SK-N-SH (cell line): ENCODE measurements at regions not wholly inside any gene's neighbourhood (a gene's known extent, or its start where the extent isn't known, plus 50 kb on each side); places are given as distances from the start of the nearest gene placed in this dataset.

Experiments
- CTCF ChIA-PET: fragments of 300-600, 350-600 bp; formaldehyde crosslinking; extraction: SDS; loops from one replicate; lab custom pipeline; 2021; lab: Yijun Ruan, JAX
- POLR2A ChIA-PET: fragments of 350-600 bp; sonication (Branson Sonifier 250); formaldehyde crosslinking; extraction: SDS; loops from one replicate; lab custom pipeline; 2020; ENCODE audit warnings: antibody characterized with exemption, inconsistent platforms; lab: Yijun Ruan, JAX
- DNase-seq: peaks from one replicate; pipeline ENCODE4 v3.0.0; 2012
- H2AFZ ChIP-seq: fragments of 200-600 bp; sonication (generic); 2 replicates; pipeline ENCODE4 v1.8.1; 2016; ENCODE audit warnings: antibody characterized with exemption, mild to moderate bottlenecking, low read depth
- H3F3A ChIP-seq: fragments of 200-600 bp; sonication (generic); replicated peaks from 2 replicates; pipeline ENCODE3; 2016; ENCODE audit warnings: antibody characterized with exemption, mild to moderate bottlenecking; ENCODE audit not compliant: insufficient read depth
- H3K27ac ChIP-seq, 2 experiments: fragments of 200-500 bp in 1 of 2; fragments of 200-600 bp in 1 of 2; sonication (Bioruptor generic) in 1 of 2; sonication (generic), shearing (Covaris generic) in 1 of 2; 2 replicates each; pipeline versions ENCODE4 v1.5.1 to v1.6.1; 2014 to 2016; ENCODE audit warnings: low read depth in 2 of 2, inconsistent platforms in 1 of 2, low read length in 1 of 2, mild to moderate bottlenecking in 1 of 2, mixed read lengths in 1 of 2
- H3K27me3 ChIP-seq: fragments of 200-600 bp; sonication (generic), shearing (Covaris generic); 2 replicates; pipeline ENCODE4 v1.6.1; 2016; ENCODE audit warnings: mixed run types; ENCODE audit not compliant: insufficient read depth
- H3K36me3 ChIP-seq, 2 experiments: fragments of 200-500 bp in 1 of 2; fragments of 200-600 bp in 1 of 2; sonication (Bioruptor generic) in 1 of 2; sonication (generic) in 1 of 2; replicated peaks in 1 of 2; 2 replicates each; pipeline versions ENCODE3 to v1.5.1; 2014 to 2016; ENCODE audit warnings: low read length in 1 of 2, mild to moderate bottlenecking in 1 of 2; ENCODE audit not compliant: insufficient read depth in 2 of 2, control insufficient read depth in 1 of 2
- H3K4me1 ChIP-seq, 2 experiments: fragments of 200-500 bp in 1 of 2; fragments of 200-600 bp in 1 of 2; sonication (Bioruptor generic) in 1 of 2; sonication (generic), shearing (Covaris generic) in 1 of 2; 2 replicates each; pipeline versions ENCODE4 v1.5.1 to v1.6.1; 2014 to 2016; ENCODE audit warnings: low read depth in 1 of 2, low read length in 1 of 2, mixed run types in 1 of 2; ENCODE audit not compliant: insufficient read depth in 2 of 2, control insufficient read depth in 1 of 2
- H3K4me2 ChIP-seq: fragments of 200-600 bp; sonication (generic), shearing (Covaris generic); 2 replicates; pipeline ENCODE4 v1.6.1; 2017; ENCODE audit warnings: mixed run types
- H3K4me3 ChIP-seq, 2 experiments: fragments of 200-500 bp in 1 of 2; fragments of 200-600 bp in 1 of 2; sonication (Bioruptor generic) in 1 of 2; sonication (generic), shearing (Covaris generic) in 1 of 2; 2 replicates each; pipeline versions ENCODE4 v1.5.1 to v1.8.1; 2014 to 2016; ENCODE audit warnings: low read depth in 2 of 2, inconsistent platforms in 1 of 2, low read length in 1 of 2, mild to moderate bottlenecking in 1 of 2, mixed read lengths in 1 of 2, moderate library complexity in 1 of 2
- H3K79me2 ChIP-seq: fragments of 200-600 bp; sonication (generic); 2 replicates; pipeline ENCODE4 v1.8.1; 2017; ENCODE audit warnings: mild to moderate bottlenecking; ENCODE audit not compliant: insufficient read depth
- H3K9ac ChIP-seq: fragments of 200-600 bp; sonication (generic); 2 replicates; pipeline ENCODE4 v1.6.1; 2017; ENCODE audit warnings: mixed run types
- H3K9me2 ChIP-seq: fragments of 200-600 bp; sonication (generic); 2 replicates; pipeline ENCODE4 v1.6.1; 2017; ENCODE audit warnings: mixed run types
- H3K9me3 ChIP-seq: fragments of 200-600 bp; sonication (generic); 2 replicates; pipeline ENCODE4 v1.6.1; 2017; ENCODE audit warnings: mixed run types, mild to moderate bottlenecking, moderate library complexity
- H4K20me1 ChIP-seq: fragments of 200-600 bp; sonication (generic); 2 replicates; pipeline ENCODE4 v1.6.1; 2017; ENCODE audit warnings: mild to moderate bottlenecking, mixed run types; ENCODE audit not compliant: insufficient read depth
- ELF1 ChIP-seq: IDR thresholded peaks from 2 replicates; pipeline ENCODE4 v1.4.0; 2012
- EP300 ChIP-seq, 2 experiments: IDR thresholded peaks; 2 replicates each; pipeline versions ENCODE4 v1.4.0 to v1.6.1; 2012; ENCODE audit warnings: borderline replicate concordance in 1 of 2, low read depth in 1 of 2, low read length in 1 of 2
- FOSL2 ChIP-seq: IDR thresholded peaks from 2 replicates; pipeline ENCODE4 v1.4.0; 2012; ENCODE audit warnings: low read depth, mild to moderate bottlenecking, moderate library complexity, borderline replicate concordance
- FOXM1 ChIP-seq: IDR thresholded peaks from 2 replicates; pipeline ENCODE4 v1.4.0; 2012; ENCODE audit warnings: low read depth, mild to moderate bottlenecking
- GATA2 ChIP-seq: sonication (generic); formaldehyde crosslinking; IDR thresholded peaks from 2 replicates; pipeline ENCODE4 v1.5.0; 2020; ENCODE audit warnings: mild to moderate bottlenecking, missing genetic modification reagents
- MXI1 ChIP-seq: IDR thresholded peaks from 2 replicates; pipeline ENCODE4 v1.6.1; 2012; ENCODE audit warnings: mild to moderate bottlenecking, low read depth, low read length, improper control_type of control experiment
- NFIC ChIP-seq: IDR thresholded peaks from 2 replicates; pipeline ENCODE4 v1.4.0; 2012; ENCODE audit warnings: borderline replicate concordance
- NRF1 ChIP-seq: IDR thresholded peaks from 2 replicates; pipeline ENCODE4 v1.6.1; 2012; ENCODE audit warnings: low read depth, mild to moderate bottlenecking, low read length
- POLR2AphosphoS5 ChIP-seq: IDR thresholded peaks from 2 replicates; pipeline ENCODE4 v1.6.1; 2012; ENCODE audit warnings: low read depth, low read length
- RAD21 ChIP-seq: IDR thresholded peaks from 2 replicates; pipeline ENCODE4 v1.6.1; 2012; ENCODE audit warnings: mild to moderate bottlenecking, low read length
- RCOR1 ChIP-seq: fragments of 150-350 bp; IDR thresholded peaks from 2 replicates; pipeline ENCODE4 v1.6.1; 2017; ENCODE audit warnings: antibody characterized with exemption, low read length
- RXRA ChIP-seq: IDR thresholded peaks from 2 replicates; pipeline ENCODE4 v1.4.0; 2012; ENCODE audit warnings: low read depth, mild to moderate bottlenecking, borderline replicate concordance
- TAF1 ChIP-seq: IDR thresholded peaks from 2 replicates; pipeline ENCODE4 v1.6.1; 2012; ENCODE audit warnings: low read depth, mild to moderate bottlenecking, low read length, moderate library complexity, borderline replicate concordance
- TCF12 ChIP-seq: IDR thresholded peaks from 2 replicates; pipeline ENCODE4 v1.4.0; 2012
- TEAD4 ChIP-seq: IDR thresholded peaks from 2 replicates; pipeline ENCODE4 v1.4.0; 2012; ENCODE audit warnings: mild to moderate bottlenecking, borderline replicate concordance; ENCODE audit not compliant: insufficient read depth
- YY1 ChIP-seq: IDR thresholded peaks from 2 replicates; pipeline ENCODE4 v1.4.0; 2012; ENCODE audit warnings: low read depth, mild to moderate bottlenecking
- WGBS: methylation state at CpG from one replicate; pipeline ENCODE4 v1.1.6; 2017; ENCODE audit warnings: low lambda C conversion rate; 5-methylcytosine and 5-hydroxymethylcytosine counted together
- TF ChIP-seq, protein P1 (sequence below): IDR thresholded peaks from 2 replicates; pipeline ENCODE4 v1.4.0; 2012; ENCODE audit warnings: low read depth, borderline replicate concordance
- TF ChIP-seq, protein P2 (sequence below): fragments of 150-350 bp; IDR thresholded peaks from 2 replicates; pipeline ENCODE4 v1.6.1; 2017; ENCODE audit warnings: antibody characterized with exemption, low read length, low read depth, borderline replicate concordance
- TF ChIP-seq, protein P3 (sequence below): IDR thresholded peaks from 2 replicates; pipeline ENCODE4 v1.4.0; 2012; ENCODE audit warnings: low read depth, borderline replicate concordance

DNA sequence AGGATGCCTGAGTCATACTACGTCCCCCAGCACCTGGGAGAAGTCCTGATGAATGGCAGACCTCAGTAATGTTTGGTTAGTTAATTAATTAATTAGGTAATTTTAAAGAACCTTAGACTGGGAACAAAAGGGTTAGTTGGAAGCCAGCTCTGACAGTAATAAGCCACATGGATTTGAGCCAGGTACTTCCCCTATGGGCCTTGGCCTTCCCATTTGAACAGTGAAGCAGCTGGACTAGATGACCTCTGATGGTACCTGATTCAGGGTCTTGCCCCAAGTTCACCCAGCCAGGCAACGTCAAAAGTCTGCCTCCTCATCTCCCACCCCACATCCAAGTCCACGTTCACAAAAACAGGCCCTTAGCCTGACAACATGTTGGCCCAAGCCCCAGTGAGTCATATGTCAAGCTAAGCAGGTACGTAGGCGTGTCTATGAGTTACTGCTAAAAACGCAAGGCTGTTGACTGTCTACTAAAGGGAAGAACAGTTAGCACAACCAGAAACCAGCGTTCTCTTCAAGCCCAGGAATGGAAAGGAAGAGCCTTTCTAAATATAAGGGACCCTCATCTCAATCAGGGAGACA, 303.2 kb downstream of the ACTL7B start:
- TF ChIP-seq EP300 (IDR thresholded peaks at IDR 0.05; ENCODE audit: borderline replicate concordance in 1 of 2, low read depth in 1 of 2, low read length in 1 of 2) (no peak), MXI1 (no peak), TAF1 (no peak), RXRA (no peak), POLR2AphosphoS5 (no peak), ELF1 (no peak), RAD21 (no peak), FOSL2 (no peak), NRF1 (no peak), RCOR1 (no peak), TEAD4 (no peak), FOXM1 (no peak), YY1 (no peak)
- TF ChIP-seq, protein P1, sequence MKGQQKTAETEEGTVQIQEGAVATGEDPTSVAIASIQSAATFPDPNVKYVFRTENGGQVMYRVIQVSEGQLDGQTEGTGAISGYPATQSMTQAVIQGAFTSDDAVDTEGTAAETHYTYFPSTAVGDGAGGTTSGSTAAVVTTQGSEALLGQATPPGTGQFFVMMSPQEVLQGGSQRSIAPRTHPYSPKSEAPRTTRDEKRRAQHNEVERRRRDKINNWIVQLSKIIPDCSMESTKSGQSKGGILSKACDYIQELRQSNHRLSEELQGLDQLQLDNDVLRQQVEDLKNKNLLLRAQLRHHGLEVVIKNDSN = no peak
- TF ChIP-seq, protein P2, sequence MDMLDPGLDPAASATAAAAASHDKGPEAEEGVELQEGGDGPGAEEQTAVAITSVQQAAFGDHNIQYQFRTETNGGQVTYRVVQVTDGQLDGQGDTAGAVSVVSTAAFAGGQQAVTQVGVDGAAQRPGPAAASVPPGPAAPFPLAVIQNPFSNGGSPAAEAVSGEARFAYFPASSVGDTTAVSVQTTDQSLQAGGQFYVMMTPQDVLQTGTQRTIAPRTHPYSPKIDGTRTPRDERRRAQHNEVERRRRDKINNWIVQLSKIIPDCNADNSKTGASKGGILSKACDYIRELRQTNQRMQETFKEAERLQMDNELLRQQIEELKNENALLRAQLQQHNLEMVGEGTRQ = no peak
- H3K27me3 ChIP-seq = no peaks in the 10 kb centered on the region; the same call in 1 of the 2 replicates
- H4K20me1 ChIP-seq = no peaks in the 10 kb centered on the region
- POLR2A ChIA-PET = no interaction called here
- H3K9ac ChIP-seq = no peak overlapping the region
- H3K36me3 ChIP-seq = no peaks in the 10 kb centered on the region
- DNase-seq = no peak
- no peaks in the 10 kb centered on the region for H3K9me2 ChIP-seq
- WGBS = 17% methylated on average over 5 of the region's 7 CpGs
- no peaks in the 10 kb centered on the region for H3K9me3 ChIP-seq
- no peak overlapping the region for H3K4me2 ChIP-seq
- CTCF ChIA-PET = no interaction called here
- peaks cover 0 to 12% of the 10 kb centered on the region in 2 experiments; a peak in 3 of 4 replicates for H3K4me1 ChIP-seq
- peaks cover 12% of the 10 kb centered on the region for H3F3A ChIP-seq
- H3K27ac ChIP-seq = no peak overlapping the region
- no peak overlapping the region for H2AFZ ChIP-seq
- H3K79me2 ChIP-seq = no peaks in the 10 kb centered on the region
- H3K4me3 ChIP-seq = no peak overlapping the region

DNA sequence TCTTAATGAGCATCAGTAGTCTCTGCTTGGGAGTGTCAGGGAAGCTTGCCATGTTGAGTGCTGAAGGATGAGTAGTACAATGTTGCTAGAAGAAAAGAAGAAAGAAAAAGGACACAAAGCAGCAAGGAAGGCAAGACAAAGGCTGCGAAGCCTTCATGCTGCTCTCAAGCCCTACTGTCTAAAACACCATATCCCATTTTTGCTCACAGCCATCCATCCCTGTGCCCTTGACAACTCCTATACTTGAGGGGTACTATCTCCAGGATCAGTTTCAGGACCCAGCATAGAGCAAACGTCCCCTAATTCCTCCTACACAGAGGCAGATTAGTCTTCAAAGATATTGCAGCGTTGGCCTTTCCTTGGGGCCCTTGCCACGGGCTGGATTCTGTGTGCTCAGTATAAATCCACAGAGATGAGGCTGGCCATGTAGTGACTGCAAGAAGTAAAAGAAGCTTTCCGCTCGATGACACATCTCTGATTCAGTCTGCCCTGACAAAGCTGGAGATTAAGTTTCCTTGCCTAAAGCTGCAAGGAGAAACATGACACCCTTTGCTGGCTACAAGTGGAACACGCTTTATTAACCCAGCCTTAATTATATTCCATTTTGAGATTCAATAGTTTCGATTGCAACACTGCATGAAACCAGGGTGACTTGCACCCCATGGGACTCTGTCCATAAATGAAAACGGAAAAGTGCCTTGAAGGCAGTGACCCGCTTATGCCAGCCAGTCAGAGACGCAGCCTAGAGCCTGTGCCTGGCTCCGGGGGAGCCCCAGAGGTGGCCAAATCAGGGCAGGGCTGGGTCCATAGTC, 304.6 kb downstream of the ACTL7B start:
- H3K79me2 ChIP-seq = no peaks in the 10 kb centered on the region
- POLR2A ChIA-PET = no interaction called here
- no peaks in the 10 kb centered on the region for H3K9me3 ChIP-seq
- no peaks in the 10 kb centered on the region for H3K36me3 ChIP-seq
- peak overlapping the region; percentile 26 to 59; a peak in 3 of 4 replicates for H3K4me3 ChIP-seq
- H3K27me3 ChIP-seq = no peaks in the 10 kb centered on the region
- CTCF ChIA-PET = interaction anchor here (0.6 to 1.4 kb wide), 2 partner anchors 14 to 17 kb away, joined by 3 to 4 read pairs; no protein-coding TSS in a partner anchor
- no peak overlapping the region for H3K9ac ChIP-seq
- no peak for DNase-seq
- H3K4me2 ChIP-seq = peak overlapping the region; percentile 75
- peak overlapping the region in 1 of 2 experiments; percentile 65; a peak in 2 of 4 replicates for H3K27ac ChIP-seq
- H2AFZ ChIP-seq = peak overlapping the region; percentile 69; the same call in 1 of the 2 replicates
- no peaks in the 10 kb centered on the region for H4K20me1 ChIP-seq
- 6% methylated on average over 12 of the region's 12 CpGs for WGBS
- H3K9me2 ChIP-seq = no peaks in the 10 kb centered on the region
- H3K4me1 ChIP-seq = peaks cover 0 to 12% of the 10 kb centered on the region in 2 experiments; a peak in 3 of 4 replicates
- peaks cover 12% of the 10 kb centered on the region for H3F3A ChIP-seq
- TF ChIP-seq EP300 (IDR thresholded peaks at IDR 0.05; ENCODE audit: borderline replicate concordance in 1 of 2, low read depth in 1 of 2, low read length in 1 of 2) = peak in 1 of 2 experiments; percentile 60; a peak in 1 of 4 replicates
- no peak for TF ChIP-seq MXI1
- no peak for TF ChIP-seq FOXM1
- TF ChIP-seq NFIC = peak; percentile 65
- TF ChIP-seq GATA2 = no peak
- TF ChIP-seq FOSL2 = peak; percentile 95
- TF ChIP-seq YY1 = no peak
- TF ChIP-seq, protein P1 = no peak
- TF ChIP-seq TCF12 = peak; percentile 75
- TF ChIP-seq TAF1 = no peak
- TF ChIP-seq, protein P3, sequence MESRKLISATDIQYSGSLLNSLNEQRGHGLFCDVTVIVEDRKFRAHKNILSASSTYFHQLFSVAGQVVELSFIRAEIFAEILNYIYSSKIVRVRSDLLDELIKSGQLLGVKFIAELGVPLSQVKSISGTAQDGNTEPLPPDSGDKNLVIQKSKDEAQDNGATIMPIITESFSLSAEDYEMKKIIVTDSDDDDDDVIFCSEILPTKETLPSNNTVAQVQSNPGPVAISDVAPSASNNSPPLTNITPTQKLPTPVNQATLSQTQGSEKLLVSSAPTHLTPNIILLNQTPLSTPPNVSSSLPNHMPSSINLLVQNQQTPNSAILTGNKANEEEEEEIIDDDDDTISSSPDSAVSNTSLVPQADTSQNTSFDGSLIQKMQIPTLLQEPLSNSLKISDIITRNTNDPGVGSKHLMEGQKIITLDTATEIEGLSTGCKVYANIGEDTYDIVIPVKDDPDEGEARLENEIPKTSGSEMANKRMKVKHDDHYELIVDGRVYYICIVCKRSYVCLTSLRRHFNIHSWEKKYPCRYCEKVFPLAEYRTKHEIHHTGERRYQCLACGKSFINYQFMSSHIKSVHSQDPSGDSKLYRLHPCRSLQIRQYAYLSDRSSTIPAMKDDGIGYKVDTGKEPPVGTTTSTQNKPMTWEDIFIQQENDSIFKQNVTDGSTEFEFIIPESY = no peak
- TF ChIP-seq, protein P2 = no peak
